GM10266 (cell line): ENCODE measurements at regions not wholly inside any gene's neighbourhood (a gene's known extent, or its start where the extent isn't known, plus 50 kb on each side); places are given as distances from the start of the nearest gene placed in this dataset.

Experiments
- DNase-seq: peaks from one replicate; pipeline ENCODE4 v3.0.0; 2012; ENCODE audit errors: extremely low spot score
- TF ChIP-seq, protein P1 (sequence below): IDR thresholded peaks from 2 replicates; pipeline ENCODE4 v1.5.1; 2012; ENCODE audit warnings: mild to moderate bottlenecking, low read depth; ENCODE audit not compliant: control insufficient read depth, insufficient read depth; ENCODE audit errors: missing control alignments

- no peak for DNase-seq
- TF ChIP-seq, protein P1, sequence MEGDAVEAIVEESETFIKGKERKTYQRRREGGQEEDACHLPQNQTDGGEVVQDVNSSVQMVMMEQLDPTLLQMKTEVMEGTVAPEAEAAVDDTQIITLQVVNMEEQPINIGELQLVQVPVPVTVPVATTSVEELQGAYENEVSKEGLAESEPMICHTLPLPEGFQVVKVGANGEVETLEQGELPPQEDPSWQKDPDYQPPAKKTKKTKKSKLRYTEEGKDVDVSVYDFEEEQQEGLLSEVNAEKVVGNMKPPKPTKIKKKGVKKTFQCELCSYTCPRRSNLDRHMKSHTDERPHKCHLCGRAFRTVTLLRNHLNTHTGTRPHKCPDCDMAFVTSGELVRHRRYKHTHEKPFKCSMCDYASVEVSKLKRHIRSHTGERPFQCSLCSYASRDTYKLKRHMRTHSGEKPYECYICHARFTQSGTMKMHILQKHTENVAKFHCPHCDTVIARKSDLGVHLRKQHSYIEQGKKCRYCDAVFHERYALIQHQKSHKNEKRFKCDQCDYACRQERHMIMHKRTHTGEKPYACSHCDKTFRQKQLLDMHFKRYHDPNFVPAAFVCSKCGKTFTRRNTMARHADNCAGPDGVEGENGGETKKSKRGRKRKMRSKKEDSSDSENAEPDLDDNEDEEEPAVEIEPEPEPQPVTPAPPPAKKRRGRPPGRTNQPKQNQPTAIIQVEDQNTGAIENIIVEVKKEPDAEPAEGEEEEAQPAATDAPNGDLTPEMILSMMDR: no peak
These were observed 84.1 kb upstream of the NEIL3 start for GRCh38 chr4:177225605-177226004.

GRCh38 chr4:177227636-177228035 is 82.0 kb upstream of the NEIL3 start:
- TF ChIP-seq, protein P1: no peak
- no peak for DNase-seq

DNA sequence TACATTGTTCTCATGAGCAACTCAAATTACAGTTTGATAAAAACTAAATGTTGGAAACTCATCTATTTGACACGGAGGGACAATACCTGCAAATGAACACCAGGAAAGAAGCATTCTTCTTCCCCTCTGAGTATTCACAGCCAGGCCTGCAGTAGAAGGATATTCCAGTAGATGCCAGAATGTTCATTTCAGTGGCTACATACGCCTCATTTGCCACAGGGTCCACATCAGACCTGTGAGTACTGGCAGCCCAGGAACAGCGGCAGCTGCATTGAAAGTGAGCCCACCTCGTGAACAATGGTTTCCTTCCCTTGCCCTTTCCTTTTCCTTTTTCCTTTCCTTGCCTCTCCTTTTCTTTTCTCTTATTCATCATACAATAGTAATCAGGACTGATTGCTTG is 81.1 kb upstream of the NEIL3 start:
- TF ChIP-seq, protein P1: no peak
- no peak for DNase-seq

DNA sequence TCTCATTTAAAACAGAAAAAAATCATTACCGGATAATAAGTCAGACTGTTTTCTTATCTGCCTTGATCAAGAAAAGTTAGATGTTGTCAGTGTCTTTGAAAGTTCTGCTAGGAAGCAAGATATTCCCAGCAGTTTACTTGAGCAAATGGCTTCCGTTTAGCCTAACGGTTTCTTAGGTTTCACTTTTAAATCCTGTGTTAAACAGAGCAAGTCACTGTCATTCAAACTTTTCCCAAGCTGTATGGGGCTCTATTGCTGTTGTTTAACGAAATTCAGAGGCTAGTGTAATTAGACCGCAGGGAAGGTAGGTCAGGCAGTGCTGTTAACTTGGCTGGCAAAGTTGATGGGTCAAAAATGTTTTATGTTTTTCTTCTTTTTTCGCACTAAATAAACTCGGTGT is 80.3 kb upstream of the NEIL3 start:
- DNase-seq: no peak
- TF ChIP-seq, protein P1: no peak

DNA sequence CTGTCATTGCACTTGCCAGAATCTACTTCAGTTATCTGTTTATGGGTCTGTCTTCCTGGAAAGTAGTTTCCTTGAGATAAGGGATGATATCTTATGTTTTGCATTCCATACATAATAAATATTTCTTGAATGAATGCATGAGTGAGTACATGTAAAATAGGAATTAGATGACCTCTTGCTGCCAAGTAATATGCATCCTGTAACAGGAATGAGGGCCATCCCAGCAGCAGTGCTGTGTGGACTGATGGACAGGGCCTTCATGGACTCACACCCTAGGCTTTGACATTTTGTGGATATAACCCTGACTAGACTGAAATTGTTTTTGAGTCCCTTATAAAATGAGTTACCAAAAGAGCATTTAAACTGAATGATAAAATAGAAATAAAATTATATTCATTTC is 77.2 kb upstream of the NEIL3 start:
- DNase-seq: no peak

DNA sequence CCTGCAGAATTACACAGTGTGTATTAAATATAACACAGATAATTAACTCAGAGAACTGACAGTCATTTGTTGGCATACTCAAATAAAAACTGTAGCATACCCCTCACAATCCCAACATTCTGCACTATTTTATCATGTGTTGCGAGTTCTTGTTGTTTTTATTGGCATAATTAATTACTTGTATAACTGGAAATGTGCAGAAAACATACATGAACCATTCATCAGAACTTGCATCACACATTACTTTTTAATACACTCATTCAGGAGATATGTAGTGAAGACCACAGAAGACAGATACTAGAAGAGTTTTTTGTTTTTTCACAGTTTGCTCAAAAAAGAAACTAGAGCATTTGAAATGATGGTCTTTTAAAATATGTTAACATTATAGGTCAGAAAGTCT is 74.6 kb upstream of the NEIL3 start:
- DNase-seq: no peak
- TF ChIP-seq, protein P1: no peak

More for the DNA sequence above, 77.2 kb upstream of the NEIL3 start:
- TF ChIP-seq, protein P1: no peak

DNA sequence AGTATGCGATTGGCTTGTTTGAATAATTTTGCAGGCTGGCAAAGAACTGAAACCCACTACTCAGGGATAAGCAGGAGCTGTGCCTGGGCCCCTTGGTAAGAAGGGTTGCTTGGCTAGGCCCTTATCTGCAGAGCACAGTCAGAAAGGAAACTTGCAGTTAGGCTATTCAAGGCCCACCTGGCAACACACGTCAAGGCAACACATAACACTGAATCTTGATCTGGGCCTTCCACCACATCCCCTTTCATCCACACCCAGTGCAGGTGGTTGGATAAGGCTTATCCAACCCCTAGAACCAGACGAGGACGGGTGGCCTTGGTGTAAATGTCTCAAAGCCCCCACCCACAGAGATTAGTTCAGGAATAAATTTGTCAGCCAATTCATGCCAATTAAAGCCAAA is 72.8 kb upstream of the NEIL3 start:
- TF ChIP-seq, protein P1: no peak
- no peak for DNase-seq
